ENCODE measurements at regions not wholly inside any gene's neighbourhood (a gene's known extent, or its start where the extent isn't known, plus 50 kb on each side); places are given as distances from the start of the nearest gene placed in this dataset.

DNA sequence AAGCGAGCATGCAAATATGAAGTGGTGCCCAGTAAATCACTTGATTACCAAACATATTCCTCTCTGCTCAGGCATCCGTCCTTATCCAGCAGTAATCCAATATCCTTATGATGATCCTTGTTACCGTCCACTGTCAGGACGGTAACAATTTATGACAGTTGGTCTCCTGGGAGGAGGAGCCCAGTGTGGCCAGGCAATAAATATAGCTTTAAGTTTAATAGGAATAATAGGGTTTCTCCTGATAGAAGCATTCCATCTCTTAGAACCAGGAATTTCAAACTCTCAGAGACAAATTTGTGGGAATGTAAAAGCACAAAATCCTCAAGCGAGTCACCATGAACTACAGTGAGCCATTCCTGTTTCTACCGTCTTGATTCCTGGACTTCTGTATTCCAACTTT, 171.2 kb upstream of the IL15 start:
- TF ChIP-seq POLR2AphosphoS5 (IDR thresholded peaks at IDR 0.05; ENCODE audit: insufficient read depth, low read depth, low read length) = no peak
- TF ChIP-seq CTCF (IDR thresholded peaks at IDR 0.05; ENCODE audit: extremely low read depth in 1 of 2, insufficient read depth in 1 of 2, low read depth in 1 of 2, low read length in 2 of 2) = no peak
- no peak for TF ChIP-seq POLR2A (IDR thresholded peaks at IDR 0.05; ENCODE audit: low read depth, low read length)
- no peak for TF ChIP-seq EZH2 (IDR thresholded peaks at IDR 0.05; ENCODE audit: borderline replicate concordance, low read depth, low read length, severe bottlenecking)
- TF ChIP-seq, protein P1, sequence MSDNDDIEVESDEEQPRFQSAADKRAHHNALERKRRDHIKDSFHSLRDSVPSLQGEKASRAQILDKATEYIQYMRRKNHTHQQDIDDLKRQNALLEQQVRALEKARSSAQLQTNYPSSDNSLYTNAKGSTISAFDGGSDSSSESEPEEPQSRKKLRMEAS (IDR thresholded peaks at IDR 0.05; ENCODE audit: insufficient read depth, insufficient read length) = no peak
- TF ChIP-seq MYC (IDR thresholded peaks at IDR 0.05; ENCODE audit: low read depth, low read length) = no peak
- TF ChIP-seq JUN (IDR thresholded peaks at IDR 0.05; ENCODE audit: borderline replicate concordance, insufficient read depth, insufficient read length, low read depth) = no peak
- TF ChIP-seq FOS (IDR thresholded peaks at IDR 0.05; ENCODE audit: borderline replicate concordance, insufficient read depth, low read length) = no peak
